ENCODE measurements at regions not wholly inside any gene's neighbourhood (a gene's known extent, or its start where the extent isn't known, plus 50 kb on each side); places are given as distances from the start of the nearest gene placed in this dataset.

GRCh38 chr4:110787707-110788106, 164.8 kb upstream of the PITX2 start:
- TF ChIP-seq CTCF (IDR thresholded peaks at IDR 0.05; ENCODE audit: control insufficient read depth, extremely low read depth, insufficient read depth): no peak
- DNase-seq (ENCODE audit: low read depth): no peak
- no peak overlapping the region for H3K4me3 ChIP-seq (ENCODE audit: low read depth, low read length)

GRCh38 chr4:110788302-110788701, 165.4 kb upstream of the PITX2 start:
- TF ChIP-seq CTCF (IDR thresholded peaks at IDR 0.05; ENCODE audit: control insufficient read depth, extremely low read depth, insufficient read depth): no peak
- no peak overlapping the region for H3K4me3 ChIP-seq (ENCODE audit: low read depth, low read length)
- no peak for DNase-seq (ENCODE audit: low read depth)

GRCh38 chr4:110792036-110792435, 169.2 kb upstream of the PITX2 start:
- no peak for TF ChIP-seq CTCF (IDR thresholded peaks at IDR 0.05; ENCODE audit: control insufficient read depth, extremely low read depth, insufficient read depth)
- H3K4me3 ChIP-seq (ENCODE audit: low read depth, low read length): no peak overlapping the region
- no peak for DNase-seq (ENCODE audit: low read depth)

DNA sequence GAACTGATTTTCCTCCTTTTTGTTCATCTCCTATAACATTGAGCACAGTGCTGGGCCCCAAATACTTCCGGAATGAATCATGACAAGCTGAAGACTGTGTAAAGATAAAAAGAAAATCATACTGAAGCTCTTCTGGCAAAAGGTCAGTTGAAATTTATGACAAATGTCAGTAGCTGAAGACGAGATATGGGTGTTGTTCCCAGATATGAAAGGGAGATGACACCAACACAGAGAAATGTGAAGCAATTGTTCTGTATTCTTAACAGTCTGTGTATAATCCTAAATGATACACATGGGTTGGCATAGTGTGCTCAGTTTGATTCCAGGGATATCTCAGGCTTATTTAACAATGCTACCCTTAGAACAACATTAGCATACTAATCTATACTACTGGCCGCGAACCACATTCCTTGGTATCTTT, 170.5 kb upstream of the PITX2 start:
- no peak for DNase-seq (ENCODE audit: low read depth)
- H3K4me3 ChIP-seq (ENCODE audit: low read depth, low read length): no peak overlapping the region
- no peak for TF ChIP-seq CTCF (IDR thresholded peaks at IDR 0.05; ENCODE audit: control insufficient read depth, extremely low read depth, insufficient read depth)

- TF ChIP-seq CTCF (IDR thresholded peaks at IDR 0.05; ENCODE audit: control insufficient read depth, extremely low read depth, insufficient read depth): no peak
- H3K4me3 ChIP-seq (ENCODE audit: low read depth, low read length): no peak overlapping the region
- DNase-seq (ENCODE audit: low read depth): no peak
Measured at GRCh38 chr4:110793890-110794554, 171.1 kb upstream of the PITX2 start.

- no peak overlapping the region for H3K4me3 ChIP-seq (ENCODE audit: low read depth, low read length)
- DNase-seq (ENCODE audit: low read depth): no peak
- TF ChIP-seq CTCF (IDR thresholded peaks at IDR 0.05; ENCODE audit: control insufficient read depth, extremely low read depth, insufficient read depth): no peak
Measured at GRCh38 chr4:110795971-110796370, 173.1 kb upstream of the PITX2 start.

GRCh38 chr4:110797486-110797885, 174.6 kb upstream of the PITX2 start:
- no peak overlapping the region for H3K4me3 ChIP-seq (ENCODE audit: low read depth, low read length)
- TF ChIP-seq CTCF (IDR thresholded peaks at IDR 0.05; ENCODE audit: control insufficient read depth, extremely low read depth, insufficient read depth): no peak
- DNase-seq (ENCODE audit: low read depth): no peak
